Caco-2 (cell line): ENCODE measurements at regions not wholly inside any gene's neighbourhood (a gene's known extent, or its start where the extent isn't known, plus 50 kb on each side); places are given as distances from the start of the nearest gene placed in this dataset.

ENCODE experiments used
- BruUV-seq: library from RNA; stranded (reverse); fragments of 400-500 nt; replicated peaks from 2 replicates; lab custom pipeline; 2021; lab: Mats Ljungman, UMichigan
- CTCF ChIA-PET: fragments of 300-600 bp; sonication (Branson Sonifier 250); formaldehyde crosslinking; loops from one replicate; lab custom pipeline; 2022; ENCODE audit warnings: antibody characterized with exemption; lab: Charles Lee
- POLR2A ChIA-PET: fragments of 300-600 bp; sonication (Branson Sonifier 250); formaldehyde crosslinking; loops from one replicate; lab custom pipeline; 2022; ENCODE audit warnings: antibody characterized with exemption; lab: Charles Lee
- DNase-seq, 2 experiments: peaks; one replicate each; pipeline versions ENCODE4 v3.0.0 to v3.0.0-alpha.2; 2020 to 2022
- H3K27me3 ChIP-seq: replicated peaks from 2 replicates; pipeline ENCODE4 v1.6.0; 2011; ENCODE audit warnings: low read length; ENCODE audit not compliant: control insufficient read depth, insufficient read depth
- H3K36me3 ChIP-seq: 2 replicates; pipeline ENCODE4 v1.5.1; 2011; ENCODE audit warnings: low read length; ENCODE audit not compliant: control insufficient read depth, insufficient read depth
- H3K4me1 ChIP-seq: fragments of 250-450 bp; sonication (Bioruptor Pico); 2 replicates; pipeline ENCODE4 v1.5.1; 2020; ENCODE audit warnings: mild to moderate bottlenecking
- H3K4me3 ChIP-seq: 2 replicates; pipeline ENCODE4 v1.5.1; 2011; ENCODE audit warnings: low read depth, mild to moderate bottlenecking, control low read depth, low read length
- H3K9me3 ChIP-seq: fragments of 250-450 bp; sonication (Bioruptor Pico); 2 replicates; pipeline ENCODE4 v1.5.1; 2020; ENCODE audit warnings: mild to moderate bottlenecking, moderate library complexity
- H3K27ac Mint-ChIP-seq: one replicate; pipeline ENCODE4 v1.8.0; 2022; ENCODE audit warnings: mixed read lengths; ENCODE audit not compliant: unreplicated experiment
- H3K27me3 Mint-ChIP-seq: one replicate; pipeline ENCODE4 v1.8.0; 2022; ENCODE audit warnings: mixed read lengths; ENCODE audit not compliant: insufficient read depth, unreplicated experiment
- H3K36me3 Mint-ChIP-seq: one replicate; pipeline ENCODE4 v1.8.0; 2022; ENCODE audit warnings: mild to moderate bottlenecking, mixed read lengths; ENCODE audit not compliant: insufficient read depth, unreplicated experiment
- H3K4me1 Mint-ChIP-seq: one replicate; pipeline ENCODE4 v1.8.0; 2022; ENCODE audit warnings: low read depth, mixed read lengths; ENCODE audit not compliant: unreplicated experiment
- H3K4me3 Mint-ChIP-seq: one replicate; pipeline ENCODE4 v1.8.0; 2022; ENCODE audit warnings: mild to moderate bottlenecking, moderate library complexity, mixed read lengths; ENCODE audit not compliant: unreplicated experiment
- H3K9me3 Mint-ChIP-seq: one replicate; pipeline ENCODE4 v1.8.0; 2022; ENCODE audit warnings: mixed read lengths; ENCODE audit not compliant: unreplicated experiment
- CTCF ChIP-seq, 2 experiments: fragments of 200-600 bp in 1 of 2; IDR thresholded peaks; 1 replicate in 1 of 2; 2 replicates in 1 of 2; pipeline versions ENCODE4 v1.5.1 to v1.8.0; 2011 to 2022; ENCODE audit warnings: antibody characterized with exemption in 1 of 2, control low read depth in 1 of 2, inconsistent platforms in 1 of 2, low read depth in 1 of 2, low read length in 1 of 2, mild to moderate bottlenecking in 1 of 2, moderate library complexity in 1 of 2; ENCODE audit not compliant: insufficient read depth in 1 of 2, severe bottlenecking in 1 of 2, unreplicated experiment in 1 of 2
- intact Hi-C: fragments of 100-400 bp; cut with micrococcal nuclease; formaldehyde crosslinking; loops from one replicate; pipeline ENCODE4 v1.10.0; 2022; ENCODE audit not compliant: unreplicated experiment

DNA sequence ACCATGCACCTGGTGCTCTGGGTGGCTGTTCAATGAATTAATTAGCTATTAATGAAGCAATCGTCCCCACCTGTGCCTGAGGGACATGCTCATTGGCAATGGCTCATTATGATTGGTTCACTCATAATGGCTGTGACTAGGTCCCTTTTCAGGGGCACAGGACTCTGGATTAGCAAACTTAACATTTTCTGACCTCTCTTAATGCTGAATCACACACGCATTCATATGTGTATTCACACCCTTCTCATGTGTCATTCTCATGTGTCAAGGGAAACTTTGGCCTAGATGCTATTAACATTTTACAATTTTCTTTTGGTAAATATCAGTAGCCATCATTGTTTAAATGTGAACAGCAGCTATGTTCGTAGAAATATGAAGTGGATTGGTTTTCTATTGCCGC lies 98.9 kb upstream of the PMAIP1 start:
- H3K4me1 Mint-ChIP-seq, result no peaks in the 10 kb centered on the region
- BruUV-seq, result no TSS peak
- Histone ChIP-seq H3K27me3 (no peaks in the 10 kb centered on the region), H3K4me1 (no peaks in the 10 kb centered on the region), H3K9me3 (no peaks in the 10 kb centered on the region), H3K36me3 (no peaks in the 10 kb centered on the region), H3K4me3 (no peak overlapping the region)
- H3K4me3 Mint-ChIP-seq, result no peak overlapping the region
- H3K36me3 Mint-ChIP-seq, result no peaks in the 10 kb centered on the region
- no peaks in the 10 kb centered on the region for H3K9me3 Mint-ChIP-seq
- no peak overlapping the region for H3K27ac Mint-ChIP-seq
- H3K27me3 Mint-ChIP-seq, result no peaks in the 10 kb centered on the region
- POLR2A ChIA-PET, result no interaction called here
- TF ChIP-seq CTCF (IDR thresholded peaks at IDR 0.05; ENCODE audit: insufficient read depth in 1 of 2, low read depth in 1 of 2, low read length in 1 of 2, severe bottlenecking in 1 of 2, unreplicated experiment in 1 of 2), result no peak
- CTCF ChIA-PET, result no interaction called here
- DNase-seq, result no peak
- intact Hi-C loops, result no loop called here

GRCh38 chr18:59799383-59800015 lies 100.3 kb upstream of the PMAIP1 start:
- no peak for TF ChIP-seq CTCF (IDR thresholded peaks at IDR 0.05; ENCODE audit: insufficient read depth in 1 of 2, low read depth in 1 of 2, low read length in 1 of 2, severe bottlenecking in 1 of 2, unreplicated experiment in 1 of 2)
- Histone ChIP-seq H3K4me3 (no peak overlapping the region), H3K9me3 (no peaks in the 10 kb centered on the region), H3K27me3 (no peaks in the 10 kb centered on the region), H3K36me3 (no peaks in the 10 kb centered on the region), H3K4me1 (no peaks in the 10 kb centered on the region)
- ChIA-PET CTCF (no interaction called here), POLR2A (no interaction called here)
- no peaks in the 10 kb centered on the region for H3K27me3 Mint-ChIP-seq
- H3K4me1 Mint-ChIP-seq, result no peaks in the 10 kb centered on the region
- H3K4me3 Mint-ChIP-seq, result no peak overlapping the region
- DNase-seq, result no peak
- no peaks in the 10 kb centered on the region for H3K36me3 Mint-ChIP-seq
- H3K9me3 Mint-ChIP-seq, result no peaks in the 10 kb centered on the region
- BruUV-seq, result no TSS peak
- no peak overlapping the region for H3K27ac Mint-ChIP-seq
- intact Hi-C loops, result no loop called here

GRCh38 chr18:59795882-59796281 lies 98.7 kb upstream of the CCBE1 start:
- no peak overlapping the region for H3K4me3 Mint-ChIP-seq
- no peaks in the 10 kb centered on the region for H3K27me3 ChIP-seq
- H3K27me3 Mint-ChIP-seq, result no peaks in the 10 kb centered on the region
- no peaks in the 10 kb centered on the region for H3K9me3 Mint-ChIP-seq
- ChIA-PET CTCF (no interaction called here), POLR2A (no interaction called here)
- H3K27ac Mint-ChIP-seq, result no peak overlapping the region
- intact Hi-C loops, result no loop called here
- H3K4me1 Mint-ChIP-seq, result no peaks in the 10 kb centered on the region
- H3K36me3 ChIP-seq, result no peaks in the 10 kb centered on the region
- no peak overlapping the region for H3K4me3 ChIP-seq
- no peak for TF ChIP-seq CTCF (IDR thresholded peaks at IDR 0.05; ENCODE audit: insufficient read depth in 1 of 2, low read depth in 1 of 2, low read length in 1 of 2, severe bottlenecking in 1 of 2, unreplicated experiment in 1 of 2)
- H3K9me3 ChIP-seq, result no peaks in the 10 kb centered on the region
- DNase-seq, result no peak
- BruUV-seq, result no TSS peak
- no peaks in the 10 kb centered on the region for H3K36me3 Mint-ChIP-seq
- no peaks in the 10 kb centered on the region for H3K4me1 ChIP-seq
